NCI-H2171 treated with DMSO at 0.1 percent for 48 hours (cell line): ENCODE measurements at regions not wholly inside any gene's neighbourhood (a gene's known extent, or its start where the extent isn't known, plus 50 kb on each side); places are given as distances from the start of the nearest gene placed in this dataset.
"Not testable (repeated sequence)": the region's sequence is repeated elsewhere in the genome, so short reads cannot be mapped to it uniquely, and the experiment has no call there.

Experiments used
- DNase-seq: peaks from one replicate; lab custom pipeline; 2025; lab: John Stamatoyannopoulos, UW

- DNase-seq, result no peak
Measured at GRCh38 chr9:78714576-78714975, 417.7 kb downstream of the PSAT1 start.

GRCh38 chr9:78719029-78719428 is 422.1 kb downstream of the PSAT1 start:
- not testable (repeated sequence) for DNase-seq

- DNase-seq, result no peak
Measured at GRCh38 chr9:78724896-78725295, 428.0 kb downstream of the PSAT1 start.

- no peak for DNase-seq
Measured at GRCh38 chr9:78725503-78725902, 428.6 kb downstream of the PSAT1 start.

GRCh38 chr9:78745331-78745730 is 448.4 kb downstream of the PSAT1 start:
- DNase-seq, result no peak

GRCh38 chr9:78746010-78746409 is 449.1 kb downstream of the PSAT1 start:
- DNase-seq, result no peak

GRCh38 chr9:78753039-78753438 is 456.1 kb downstream of the PSAT1 start:
- no peak for DNase-seq

GRCh38 chr9:78756813-78757510 is 460.0 kb downstream of the PSAT1 start:
- DNase-seq, result no peak

- DNase-seq, result no peak
Measured at GRCh38 chr9:78763424-78763823, 466.5 kb downstream of the PSAT1 start.

GRCh38 chr9:78765861-78766260 is 468.9 kb downstream of the PSAT1 start:
- no peak for DNase-seq

- DNase-seq, result no peak
Measured at GRCh38 chr9:78767490-78767889, 470.6 kb downstream of the PSAT1 start.

GRCh38 chr9:78769690-78770089 is 472.8 kb downstream of the PSAT1 start:
- DNase-seq, result no peak

GRCh38 chr9:78775211-78775610 is 478.3 kb downstream of the PSAT1 start:
- DNase-seq, result peak; percentile 69

- peak; percentile 36 for DNase-seq
Measured at GRCh38 chr9:78775696-78776295, 478.9 kb downstream of the PSAT1 start.

- no peak for DNase-seq
Measured at GRCh38 chr9:78777747-78778146, 480.8 kb downstream of the PSAT1 start.

GRCh38 chr9:78778318-78778717 is 481.4 kb downstream of the PSAT1 start:
- DNase-seq, result no peak

GRCh38 chr9:78778861-78779374 is 482.0 kb downstream of the PSAT1 start:
- DNase-seq, result no peak

- no peak for DNase-seq
Measured at GRCh38 chr9:78781681-78782080, 484.8 kb downstream of the PSAT1 start.

GRCh38 chr9:78782234-78782633 is 485.3 kb downstream of the PSAT1 start:
- DNase-seq, result no peak

GRCh38 chr9:78782858-78783257 is 485.9 kb downstream of the PSAT1 start:
- no peak for DNase-seq

GRCh38 chr9:78783743-78784142 is 486.8 kb downstream of the PSAT1 start:
- DNase-seq, result no peak

- DNase-seq, result no peak
Measured at GRCh38 chr9:78786794-78787193, 489.9 kb downstream of the PSAT1 start.

- DNase-seq, result no peak
Measured at GRCh38 chr9:78788101-78788500, 491.2 kb downstream of the PSAT1 start.

- DNase-seq, result no peak
Measured at GRCh38 chr9:78791779-78792178, 494.9 kb downstream of the PSAT1 start.
